Activated CD8-positive, alpha-beta memory T cell treated with anti-CD3 and anti-CD28 coated beads for 36 hours (primary cell): ENCODE measurements at regions not wholly inside any gene's neighbourhood (a gene's known extent, or its start where the extent isn't known, plus 50 kb on each side); places are given as distances from the start of the nearest gene placed in this dataset.

Experiments
- CTCF ChIA-PET: fragments of 350-600 bp; sonication (Branson Sonifier 250); formaldehyde crosslinking; loops from one replicate; lab custom pipeline; 2021; ENCODE audit warnings: antibody characterized with exemption; lab: Charles Lee
- POLR2A ChIA-PET: fragments of 350-600 bp; sonication (Branson Sonifier 250); formaldehyde crosslinking; loops from one replicate; lab custom pipeline; 2021; ENCODE audit warnings: antibody characterized with exemption; lab: Charles Lee

GRCh38 chr2:64342195-64343099 lies 111.5 kb upstream of the LGALSL start:
- ChIA-PET CTCF (interaction anchor here (0.9 kb wide), 1 partner anchor 137 kb away, joined by 3 read pairs; no protein-coding TSS in a partner anchor), POLR2A (interaction anchor here (0.6 kb wide), 1 partner anchor 201 kb away, joined by 10 read pairs; no protein-coding TSS in a partner anchor)

GRCh38 chr2:64344999-64345576 lies 108.9 kb upstream of the LGALSL start:
- POLR2A ChIA-PET: no interaction called here
- CTCF ChIA-PET: no interaction called here

GRCh38 chr2:64345998-64346397 lies 108.0 kb upstream of the LGALSL start:
- CTCF ChIA-PET: no interaction called here
- POLR2A ChIA-PET: no interaction called here

GRCh38 chr2:64348386-64349130 lies 105.4 kb upstream of the LGALSL start:
- CTCF ChIA-PET: interaction anchor here (0.6 kb wide), 1 partner anchor 18 kb away, joined by 3 read pairs; no protein-coding TSS in a partner anchor
- POLR2A ChIA-PET: no interaction called here

- ChIA-PET POLR2A (no interaction called here), CTCF (interaction anchor here (0.6 kb wide), 1 partner anchor 18 kb away, joined by 3 read pairs; no protein-coding TSS in a partner anchor)
Observed at GRCh38 chr2:64349131-64349530, 104.8 kb upstream of the LGALSL start.

- ChIA-PET CTCF (no interaction called here), POLR2A (no interaction called here)
Observed at GRCh38 chr2:64350996-64351395, 103.0 kb upstream of the LGALSL start.

- ChIA-PET CTCF (interaction anchor here (0.6 kb wide), 1 partner anchor 373 kb away, joined by 3 read pairs; no protein-coding TSS in a partner anchor), POLR2A (no interaction called here)
Observed at GRCh38 chr2:64352292-64352691, 101.7 kb upstream of the LGALSL start.

GRCh38 chr2:64354857-64355680 lies 98.9 kb upstream of the LGALSL start:
- POLR2A ChIA-PET: no interaction called here
- CTCF ChIA-PET: interaction anchor here (0.6 to 1.3 kb wide), 2 partner anchors 133 to 368 kb away, joined by 3 to 4 read pairs; no protein-coding TSS in a partner anchor

GRCh38 chr2:64356906-64357305 lies 97.1 kb upstream of the LGALSL start:
- CTCF ChIA-PET: no interaction called here
- POLR2A ChIA-PET: no interaction called here

GRCh38 chr2:64359171-64359891 lies 94.6 kb upstream of the LGALSL start:
- POLR2A ChIA-PET: no interaction called here
- CTCF ChIA-PET: interaction anchor here (0.6 kb wide), 1 partner anchor 194 kb away, joined by 3 read pairs; no protein-coding TSS in a partner anchor

GRCh38 chr2:64359892-64360657 lies 93.9 kb upstream of the LGALSL start:
- ChIA-PET CTCF (interaction anchor here (0.6 kb wide), 1 partner anchor 194 kb away, joined by 3 read pairs; no protein-coding TSS in a partner anchor), POLR2A (no interaction called here)

GRCh38 chr2:64361151-64361938 lies 92.6 kb upstream of the LGALSL start:
- CTCF ChIA-PET: no interaction called here
- POLR2A ChIA-PET: no interaction called here

GRCh38 chr2:64362562-64363026 lies 91.4 kb upstream of the LGALSL start:
- CTCF ChIA-PET: interaction anchor here (1.0 kb wide), 1 partner anchor 8 kb away, joined by 3 read pairs; no protein-coding TSS in a partner anchor
- POLR2A ChIA-PET: no interaction called here

GRCh38 chr2:64363140-64363539 lies 90.8 kb upstream of the LGALSL start:
- CTCF ChIA-PET: interaction anchor here (1.0 kb wide), 1 partner anchor 8 kb away, joined by 3 read pairs; no protein-coding TSS in a partner anchor

GRCh38 chr2:64363848-64364247 lies 90.1 kb upstream of the LGALSL start:
- POLR2A ChIA-PET: no interaction called here
- CTCF ChIA-PET: interaction anchor here (0.6 kb wide), 1 partner anchor 51 kb away, joined by 3 read pairs; no protein-coding TSS in a partner anchor

More at GRCh38 chr2:64363140-64363539, 90.8 kb upstream of the LGALSL start:
- POLR2A ChIA-PET: no interaction called here
